Astrocyte of the cerebellum (primary cell): ENCODE measurements at regions not wholly inside any gene's neighbourhood (a gene's known extent, or its start where the extent isn't known, plus 50 kb on each side); places are given as distances from the start of the nearest gene placed in this dataset.

Experiments used
- DNase-seq: peaks from one replicate; pipeline ENCODE4 v3.0.0-alpha.2; 2011; ENCODE audit warnings: low read depth
- H3K4me3 ChIP-seq: 2 replicates; pipeline ENCODE4 v1.5.1; 2011; ENCODE audit warnings: mild to moderate bottlenecking, low read depth, low read length, moderate library complexity
- in situ Hi-C: cut with HindIII; loops from 2 replicates; pipeline ENCODE4 v1.10.0; 2017; ENCODE audit warnings: low sequenced_read_pairs
- TF ChIP-seq, protein P1 (sequence below): IDR thresholded peaks from 2 replicates; pipeline ENCODE4 v1.5.1; 2012; ENCODE audit warnings: low read length, low read depth, moderate library complexity, mild to moderate bottlenecking; ENCODE audit errors: missing control alignments

DNA sequence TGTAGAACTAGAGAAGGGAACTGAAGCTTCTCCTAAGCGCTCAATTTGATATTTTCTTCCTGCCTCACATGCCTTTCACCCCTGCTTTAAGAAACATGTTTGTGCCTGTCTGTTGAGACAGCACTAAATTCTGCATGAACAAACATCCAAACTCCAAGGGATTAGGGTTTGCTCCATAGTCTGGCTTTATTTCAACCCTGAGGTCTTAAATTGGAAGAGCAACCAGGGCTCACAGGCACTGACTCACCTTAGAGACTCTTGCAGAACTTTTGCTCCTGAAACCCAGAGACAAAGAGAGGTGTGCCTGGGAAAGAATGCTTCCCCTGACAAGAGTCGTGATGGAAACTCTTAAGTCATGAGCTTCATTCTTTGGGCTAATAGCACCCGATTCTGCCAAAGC lies 393.9 kb upstream of the MCTP2 start:
- in situ Hi-C loops: no loop called here

DNA sequence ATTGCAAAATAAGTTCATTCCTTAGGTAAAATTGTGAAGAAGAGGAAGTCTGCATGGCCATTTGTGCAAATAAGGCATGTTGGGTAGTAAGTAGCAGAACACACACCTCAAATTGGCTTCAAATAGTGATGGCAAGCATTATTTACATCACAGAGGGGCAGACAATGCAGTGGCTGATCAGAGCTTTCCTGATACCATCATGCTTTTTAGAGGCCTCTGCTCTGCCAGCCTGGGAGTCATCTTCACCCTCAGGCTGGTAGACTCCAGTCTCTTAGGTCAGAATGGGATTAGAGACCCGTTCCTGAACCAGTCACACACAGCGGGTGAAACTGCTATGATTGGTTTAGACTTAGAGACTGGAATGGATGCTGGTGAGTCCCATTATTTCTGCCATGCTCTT lies 396.0 kb upstream of the MCTP2 start:
- no peak for DNase-seq
- no peak overlapping the region for H3K4me3 ChIP-seq
- in situ Hi-C loops: no loop called here
- TF ChIP-seq, protein P1, sequence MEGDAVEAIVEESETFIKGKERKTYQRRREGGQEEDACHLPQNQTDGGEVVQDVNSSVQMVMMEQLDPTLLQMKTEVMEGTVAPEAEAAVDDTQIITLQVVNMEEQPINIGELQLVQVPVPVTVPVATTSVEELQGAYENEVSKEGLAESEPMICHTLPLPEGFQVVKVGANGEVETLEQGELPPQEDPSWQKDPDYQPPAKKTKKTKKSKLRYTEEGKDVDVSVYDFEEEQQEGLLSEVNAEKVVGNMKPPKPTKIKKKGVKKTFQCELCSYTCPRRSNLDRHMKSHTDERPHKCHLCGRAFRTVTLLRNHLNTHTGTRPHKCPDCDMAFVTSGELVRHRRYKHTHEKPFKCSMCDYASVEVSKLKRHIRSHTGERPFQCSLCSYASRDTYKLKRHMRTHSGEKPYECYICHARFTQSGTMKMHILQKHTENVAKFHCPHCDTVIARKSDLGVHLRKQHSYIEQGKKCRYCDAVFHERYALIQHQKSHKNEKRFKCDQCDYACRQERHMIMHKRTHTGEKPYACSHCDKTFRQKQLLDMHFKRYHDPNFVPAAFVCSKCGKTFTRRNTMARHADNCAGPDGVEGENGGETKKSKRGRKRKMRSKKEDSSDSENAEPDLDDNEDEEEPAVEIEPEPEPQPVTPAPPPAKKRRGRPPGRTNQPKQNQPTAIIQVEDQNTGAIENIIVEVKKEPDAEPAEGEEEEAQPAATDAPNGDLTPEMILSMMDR: no peak

More for the DNA sequence above, 393.9 kb upstream of the MCTP2 start:
- H3K4me3 ChIP-seq: no peak overlapping the region
- TF ChIP-seq, protein P1: no peak
- no peak for DNase-seq

DNA sequence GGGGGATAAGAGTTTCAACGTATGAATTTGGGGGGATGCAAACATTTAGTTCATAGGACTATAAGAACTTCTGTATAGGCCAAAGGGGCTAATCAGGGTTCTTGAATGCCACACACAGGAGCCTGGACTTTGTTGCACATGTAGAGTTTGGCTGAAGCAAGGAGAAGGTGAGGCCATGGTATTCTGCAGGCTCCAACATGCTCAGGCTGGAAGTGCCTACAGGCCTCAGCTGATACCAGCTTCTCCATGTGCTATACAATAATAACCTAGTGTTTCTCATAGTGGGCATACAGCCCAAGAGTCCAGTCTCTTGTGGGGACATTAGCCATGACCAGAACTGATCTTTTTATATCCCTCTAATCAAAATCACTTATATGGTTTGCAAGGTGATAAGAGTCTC lies 399.7 kb upstream of the MCTP2 start:
- no peak for DNase-seq
- TF ChIP-seq, protein P1: no peak
- no peak overlapping the region for H3K4me3 ChIP-seq
- in situ Hi-C loops: no loop called here

DNA sequence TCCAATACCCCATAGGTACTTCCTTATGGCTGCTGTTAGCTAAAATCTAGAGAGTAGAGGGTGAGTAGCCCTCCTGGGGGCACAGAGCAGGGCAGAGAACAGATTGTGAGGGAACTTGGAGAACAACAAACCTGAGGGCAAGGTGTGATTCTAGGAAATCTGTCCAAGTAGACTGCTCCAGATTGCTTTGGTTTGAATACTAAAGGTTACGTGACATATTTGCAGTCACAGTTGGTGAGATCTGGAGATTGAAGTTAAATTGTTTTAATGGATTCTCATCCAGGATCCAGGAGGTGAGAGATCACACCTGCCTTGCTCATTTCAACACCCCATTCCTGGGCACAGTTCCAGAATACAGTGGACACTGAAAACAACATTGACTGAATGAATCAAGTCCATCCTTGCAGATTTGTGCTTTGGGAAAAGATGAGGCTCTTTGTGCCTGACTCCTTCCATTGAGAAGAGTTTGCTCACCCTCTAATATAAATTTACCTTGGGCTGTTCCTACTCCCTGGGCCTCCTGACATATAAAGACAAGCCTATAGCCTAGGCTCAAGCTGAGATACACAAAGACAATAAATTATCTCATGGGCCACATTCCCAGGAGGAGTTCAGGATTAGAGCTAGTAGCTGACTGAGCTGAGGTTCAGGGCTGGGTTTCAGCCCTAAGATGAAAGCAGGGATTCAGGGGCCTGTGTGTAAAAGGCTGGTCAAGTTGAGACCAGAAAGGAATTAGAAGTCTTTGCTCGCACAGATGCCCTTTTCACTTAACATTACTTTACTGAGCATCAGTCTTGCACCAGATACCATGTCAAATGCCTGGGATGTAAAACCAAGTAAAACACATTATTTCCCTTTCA lies 400.9 kb upstream of the MCTP2 start:
- in situ Hi-C loops: no loop called here
- no peak for DNase-seq
- TF ChIP-seq, protein P1: no peak
- H3K4me3 ChIP-seq: no peak overlapping the region

DNA sequence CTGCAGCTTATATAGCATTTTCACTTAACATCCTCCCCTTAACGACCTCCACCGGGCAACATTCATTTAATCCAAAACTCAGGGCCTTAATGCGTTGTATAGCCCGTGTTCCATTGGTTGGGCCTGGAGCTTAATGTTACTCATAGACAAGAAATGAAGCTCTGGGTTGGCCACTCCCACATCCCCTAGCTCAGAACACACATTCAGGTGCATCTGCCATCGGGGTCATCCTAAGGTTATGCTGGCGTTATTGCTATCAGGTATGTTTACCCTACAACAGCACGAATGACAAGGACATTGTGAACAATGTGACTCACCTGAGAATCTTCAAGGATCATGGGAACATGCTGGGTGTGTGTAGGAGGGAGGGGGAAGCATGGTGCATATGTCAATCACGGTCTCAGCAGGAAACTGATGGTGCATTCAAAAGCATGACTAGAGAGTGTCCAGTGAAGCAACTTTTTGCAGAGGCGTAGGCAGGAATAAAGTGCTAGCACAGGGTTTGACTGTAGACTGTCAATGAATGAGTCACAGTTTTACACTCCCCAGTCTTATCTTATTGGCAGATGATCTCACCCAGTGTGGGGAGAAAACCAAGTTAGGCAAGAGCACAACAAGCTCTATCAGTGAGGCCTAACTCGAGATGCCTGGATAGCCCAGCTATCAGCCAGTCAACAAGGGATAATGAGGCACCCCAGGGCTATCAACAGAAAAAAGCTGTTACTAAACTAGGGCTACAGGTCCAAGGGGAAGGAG lies 402.1 kb upstream of the MCTP2 start:
- H3K4me3 ChIP-seq: no peak overlapping the region
- in situ Hi-C loops: no loop called here
- DNase-seq: no peak
- TF ChIP-seq, protein P1: no peak

DNA sequence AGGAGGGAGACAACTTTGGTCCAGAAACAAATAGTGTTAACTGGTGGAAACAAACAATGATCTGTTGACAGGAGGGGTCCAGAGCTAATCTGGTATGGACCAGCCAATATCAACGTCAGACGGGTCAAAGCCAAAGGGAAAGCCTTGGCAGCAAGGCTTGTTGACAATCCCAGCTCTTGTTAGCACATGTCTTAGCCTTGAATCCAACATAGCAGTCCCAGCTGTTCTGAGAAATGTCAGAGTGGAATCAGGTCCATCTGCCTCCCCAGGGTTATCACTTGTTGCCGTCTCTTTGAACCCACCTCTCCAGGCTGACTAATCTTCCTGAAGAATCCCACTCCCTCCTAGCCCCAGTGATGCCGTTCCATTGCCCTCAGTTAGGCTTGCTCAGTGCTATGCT lies 404.6 kb upstream of the MCTP2 start:
- TF ChIP-seq, protein P1: no peak
- DNase-seq: no peak
- in situ Hi-C loops: no loop called here
- H3K4me3 ChIP-seq: no peak overlapping the region
